NCI-H187 treated with DMSO at 0.1 percent for 48 hours (cell line): ENCODE measurements at regions not wholly inside any gene's neighbourhood (a gene's known extent, or its start where the extent isn't known, plus 50 kb on each side); places are given as distances from the start of the nearest gene placed in this dataset.

ENCODE experiments used
- DNase-seq: peaks from one replicate; lab custom pipeline; 2025; lab: John Stamatoyannopoulos, UW

GRCh38 chr17:36728030-36728991, 126.9 kb downstream of the MRM1 start:
- no peak for DNase-seq

DNA sequence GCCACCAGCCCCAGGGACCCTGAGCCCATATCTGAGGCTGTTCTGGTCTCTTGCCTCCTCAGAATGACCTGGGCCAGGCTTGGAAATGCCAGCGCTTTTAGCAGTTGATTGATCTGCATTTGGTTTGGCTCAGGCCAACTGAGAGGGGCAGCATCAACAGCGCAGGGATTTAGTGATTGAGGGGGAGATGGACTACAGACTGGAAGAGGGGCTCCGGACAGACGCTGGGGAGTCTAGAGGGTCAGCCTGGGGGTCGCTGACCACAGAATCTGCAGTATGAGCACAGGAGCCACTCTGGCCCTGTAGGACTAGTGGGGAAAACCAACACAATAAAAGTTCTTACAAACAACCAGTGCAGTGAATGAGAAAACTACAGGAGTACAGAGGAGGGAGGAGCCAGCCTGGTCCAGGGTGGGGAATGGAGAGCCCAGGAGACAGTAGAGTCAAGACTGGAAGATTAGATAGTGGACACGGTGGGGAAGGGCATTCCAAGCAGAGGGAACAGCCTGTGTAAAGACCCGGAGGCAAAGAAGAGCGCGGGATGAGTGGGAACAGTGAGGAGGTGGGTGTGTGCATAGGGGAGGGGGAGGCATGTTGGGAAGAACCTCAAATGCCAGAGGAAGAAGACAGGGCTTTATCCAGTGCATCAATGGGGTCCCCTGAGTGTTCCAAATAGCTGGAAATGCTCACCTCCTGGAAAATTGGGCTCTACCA, 128.9 kb downstream of the MRM1 start:
- DNase-seq = no peak

- no peak for DNase-seq
Measured at GRCh38 chr17:36730857-36731490, 129.6 kb downstream of the MRM1 start.

GRCh38 chr17:36731811-36732210, 130.4 kb downstream of the MRM1 start:
- DNase-seq = no peak

DNA sequence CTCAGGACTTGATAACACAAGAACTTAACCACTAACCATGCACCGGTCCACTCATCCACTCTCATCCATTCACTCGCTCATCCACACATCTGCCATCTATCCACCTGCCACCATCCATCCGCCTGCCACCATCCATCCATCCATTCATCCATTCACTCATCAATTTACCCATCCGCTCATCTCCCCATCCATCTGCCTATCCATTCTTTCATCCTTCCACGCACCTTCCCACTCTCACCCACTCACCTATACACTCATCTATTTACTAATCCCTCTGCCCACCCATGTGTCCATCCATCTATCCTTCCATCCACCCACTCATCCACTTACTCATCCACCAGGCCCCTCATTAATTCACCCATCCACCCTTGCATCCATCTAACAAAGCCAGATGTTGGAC, 131.0 kb downstream of the MRM1 start:
- DNase-seq = no peak

GRCh38 chr17:36736201-36737156, 135.1 kb downstream of the MRM1 start:
- DNase-seq = no peak

- DNase-seq = no peak
Measured at GRCh38 chr17:36739208-36739607, 137.8 kb downstream of the MRM1 start.

DNA sequence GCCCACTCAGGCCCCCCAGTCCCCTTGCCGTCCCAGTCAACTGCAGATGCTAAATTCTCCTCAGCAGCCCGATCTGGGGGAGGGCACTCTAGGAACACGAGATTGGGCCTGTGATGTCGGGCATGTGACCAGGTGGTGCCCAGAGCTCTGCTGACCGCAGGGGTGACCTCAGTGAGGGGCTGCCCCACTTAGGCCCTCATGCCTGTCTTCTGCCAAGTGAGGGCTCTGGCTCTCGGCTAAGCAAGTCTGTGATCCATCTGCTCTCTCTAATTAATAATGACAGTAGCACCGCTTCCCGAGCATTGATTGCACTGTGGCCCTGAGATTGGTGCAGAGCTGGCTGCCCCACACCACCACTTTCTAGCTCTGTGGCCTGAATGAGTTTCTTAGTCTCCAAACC, 138.8 kb downstream of the MRM1 start:
- DNase-seq = no peak

DNA sequence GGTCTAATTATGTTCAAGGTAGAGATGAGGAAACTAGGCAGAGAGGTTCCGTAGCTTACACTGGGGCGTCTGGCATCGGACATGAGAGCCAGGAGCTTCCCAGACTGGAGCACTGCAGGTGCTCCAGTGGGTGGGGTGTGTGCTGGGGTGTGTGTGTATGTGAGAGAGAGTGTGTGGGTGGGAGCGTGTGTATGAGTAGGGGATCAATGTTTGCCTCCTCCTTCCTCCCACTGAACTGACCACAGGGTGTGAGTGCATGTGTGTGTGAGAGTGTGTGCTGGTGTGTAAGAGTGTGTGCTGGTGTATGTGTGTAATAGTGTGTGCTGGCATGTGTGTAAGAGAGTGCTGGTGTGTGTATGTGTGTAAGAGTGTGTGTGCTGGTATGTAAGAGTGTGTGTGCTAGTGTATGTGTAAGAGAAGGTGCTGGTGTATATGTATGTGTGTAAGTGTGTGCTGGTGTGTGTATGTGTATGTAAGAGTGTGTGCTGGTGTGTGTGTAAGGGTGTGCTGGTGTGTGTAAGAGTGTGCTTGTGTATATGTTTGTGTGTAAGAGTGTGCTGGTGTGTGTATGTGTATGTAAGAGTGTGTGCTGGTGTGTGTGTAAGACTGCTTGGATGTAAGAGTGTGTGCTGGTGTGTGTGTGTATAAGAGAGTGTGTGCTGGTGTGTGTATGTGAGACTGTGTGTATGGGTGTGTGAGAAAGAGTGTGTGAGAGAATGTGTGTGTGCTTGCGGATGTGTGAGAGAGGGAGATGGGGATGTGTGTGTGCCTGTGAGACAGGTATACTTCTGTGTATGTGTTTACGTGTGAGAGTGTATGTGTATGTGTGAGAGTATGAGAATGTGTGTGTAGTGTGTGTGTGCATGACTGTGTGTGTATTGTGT, 139.9 kb downstream of the MRM1 start:
- no peak for DNase-seq

DNA sequence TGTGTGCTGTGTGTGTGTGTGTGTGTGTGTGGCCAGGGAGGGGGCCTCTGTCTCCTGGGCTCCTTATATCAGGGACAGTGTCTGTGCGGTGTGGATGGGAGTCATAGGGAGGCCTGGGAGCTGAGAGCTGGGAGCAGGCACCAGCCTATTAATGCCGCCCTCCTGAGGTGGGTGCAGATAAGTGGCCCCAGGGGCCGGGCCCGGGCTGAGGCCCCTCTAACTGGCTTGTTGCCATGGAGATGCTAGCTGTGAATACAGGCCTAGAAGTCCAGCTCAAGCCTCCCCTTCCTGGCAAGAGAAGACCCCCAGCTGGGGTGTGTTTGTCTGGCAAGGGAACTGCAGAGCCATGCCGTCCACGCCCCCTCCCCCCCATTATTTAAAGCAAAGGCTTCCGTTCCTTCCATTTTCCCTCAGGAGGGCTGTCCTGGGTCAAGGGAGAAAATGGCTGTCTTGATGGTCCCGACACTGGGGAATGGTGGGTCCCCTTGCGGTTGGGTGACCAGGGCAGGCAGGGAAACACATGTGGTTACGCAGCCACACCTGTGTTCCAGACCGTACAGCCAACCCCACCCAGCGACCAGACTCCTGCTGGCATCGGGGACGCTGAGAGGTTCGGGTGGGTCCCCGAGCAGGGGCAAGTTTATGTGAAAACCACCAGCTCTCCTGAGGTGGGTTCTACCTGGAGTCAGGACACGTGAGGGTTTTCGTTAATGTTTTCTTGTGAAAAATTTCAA, 141.1 kb downstream of the MRM1 start:
- DNase-seq = no peak

GRCh38 chr17:36743130-36743529, 141.7 kb downstream of the MRM1 start:
- peak; percentile 13 for DNase-seq

DNA sequence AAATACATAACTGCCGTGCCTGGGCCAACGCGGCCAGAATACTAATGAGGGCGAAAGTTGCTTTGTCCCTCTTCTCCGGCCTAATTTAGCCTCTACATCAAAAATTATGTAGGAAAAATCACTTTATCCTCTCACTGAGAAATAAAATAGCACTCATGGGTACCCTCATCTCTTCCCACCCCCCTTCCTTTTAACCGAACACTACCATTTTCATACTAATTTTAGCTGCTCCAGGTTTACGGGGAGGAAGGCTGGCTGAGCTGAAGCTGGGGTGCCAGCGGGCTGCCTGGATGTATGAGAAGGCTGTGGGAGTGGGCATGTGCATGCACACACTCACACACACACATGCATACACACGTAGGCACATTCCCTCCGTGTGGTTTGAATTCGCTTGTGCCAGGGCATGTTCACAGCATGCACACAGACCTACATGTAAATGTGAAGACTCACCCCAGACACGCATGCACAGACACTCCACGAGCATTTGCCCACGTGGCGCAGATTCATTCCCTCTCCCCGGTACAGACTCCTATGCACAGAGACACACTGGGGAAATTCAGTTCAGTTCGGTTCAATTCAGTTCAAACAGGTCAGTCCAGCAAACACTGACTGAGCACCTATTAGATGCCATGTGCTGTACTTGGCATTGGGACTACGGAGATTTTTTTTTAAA, 145.1 kb downstream of the MRM1 start:
- no peak for DNase-seq

DNA sequence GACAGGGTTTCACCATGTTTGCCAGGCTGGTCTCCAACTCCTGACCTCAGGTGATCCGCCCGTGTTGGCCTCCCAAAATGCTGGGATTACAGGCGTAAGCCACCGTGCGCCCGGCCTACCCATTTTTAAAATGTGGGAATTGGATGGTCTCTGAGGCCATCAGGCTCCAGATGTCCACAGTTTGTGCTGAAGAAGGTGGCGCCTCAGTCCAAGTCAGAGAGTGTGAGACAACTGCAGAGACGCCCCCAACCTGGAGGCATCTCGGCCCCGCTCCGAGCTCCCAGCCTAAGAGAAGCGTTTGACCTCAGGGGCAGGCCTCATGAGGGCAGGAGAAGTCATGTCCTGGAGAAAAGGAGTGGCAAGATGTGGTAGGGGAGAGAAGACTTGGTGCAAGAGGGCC, 146.5 kb downstream of the MRM1 start:
- DNase-seq = no peak

- no peak for DNase-seq
Measured at GRCh38 chr17:36748272-36748671, 146.9 kb downstream of the MRM1 start.

DNA sequence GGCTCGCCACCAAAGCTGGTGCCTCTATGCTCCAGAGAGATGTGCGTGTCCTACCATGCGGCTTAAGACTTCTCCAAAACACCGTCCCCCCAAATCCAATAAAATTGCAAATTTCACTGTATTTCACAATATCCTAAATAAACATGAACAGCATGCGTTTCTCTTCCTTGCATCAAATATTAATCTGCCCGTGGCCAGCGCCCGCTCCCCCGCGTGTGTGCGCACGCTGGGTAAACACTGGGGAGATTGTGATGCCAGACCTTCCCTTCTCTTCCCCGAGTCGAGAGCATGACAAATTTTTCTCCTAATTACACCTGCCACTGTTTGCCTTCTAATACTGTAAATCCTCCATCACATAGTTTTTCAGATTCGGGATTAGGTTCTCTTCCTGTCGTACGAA, 148.1 kb downstream of the MRM1 start:
- no peak for DNase-seq

- no peak for DNase-seq
Measured at GRCh38 chr17:36750316-36750885, 149.0 kb downstream of the MRM1 start.

- DNase-seq = no peak
Measured at GRCh38 chr17:36752096-36752888, 150.9 kb downstream of the MRM1 start.

DNA sequence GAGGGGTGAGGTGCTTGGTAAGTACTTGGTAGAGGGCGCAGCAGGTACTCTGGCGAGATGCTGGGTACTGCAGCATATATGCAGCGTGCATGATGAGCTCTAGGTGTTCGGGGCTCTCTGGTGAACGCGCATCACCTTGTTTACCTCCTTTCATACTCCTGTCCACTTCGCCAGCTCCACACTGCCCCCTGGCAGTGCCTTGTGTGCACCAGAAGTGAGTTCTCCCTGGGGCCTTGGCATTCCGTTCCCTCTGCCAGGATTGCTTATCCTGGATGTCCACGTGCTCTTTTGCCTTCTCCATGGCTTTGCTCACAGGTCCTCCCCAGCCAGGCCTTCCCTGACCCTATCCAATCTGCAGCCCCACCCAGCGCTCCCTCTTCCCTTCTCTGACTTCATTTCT, 154.2 kb downstream of the MRM1 start:
- no peak for DNase-seq
